HG02938 (cell line): ENCODE measurements at regions not wholly inside any gene's neighbourhood (a gene's known extent, or its start where the extent isn't known, plus 50 kb on each side); places are given as distances from the start of the nearest gene placed in this dataset.

Experiments
- ATAC-seq: cut with Tn5 transposase; IDR thresholded peaks from one replicate; pipeline ENCODE4 v1.9.1; 2021; ENCODE audit warnings: mild to moderate bottlenecking, moderate library complexity; ENCODE audit not compliant: unreplicated experiment

- no peak for ATAC-seq
These were observed 598.2 kb upstream of the SYT4 start for GRCh38 chr18:43875511-43875910.

GRCh38 chr18:43876286-43876685 is 599.0 kb upstream of the SYT4 start:
- ATAC-seq = no peak

- no peak for ATAC-seq
These were observed 599.5 kb upstream of the SYT4 start for GRCh38 chr18:43876748-43877147.

DNA sequence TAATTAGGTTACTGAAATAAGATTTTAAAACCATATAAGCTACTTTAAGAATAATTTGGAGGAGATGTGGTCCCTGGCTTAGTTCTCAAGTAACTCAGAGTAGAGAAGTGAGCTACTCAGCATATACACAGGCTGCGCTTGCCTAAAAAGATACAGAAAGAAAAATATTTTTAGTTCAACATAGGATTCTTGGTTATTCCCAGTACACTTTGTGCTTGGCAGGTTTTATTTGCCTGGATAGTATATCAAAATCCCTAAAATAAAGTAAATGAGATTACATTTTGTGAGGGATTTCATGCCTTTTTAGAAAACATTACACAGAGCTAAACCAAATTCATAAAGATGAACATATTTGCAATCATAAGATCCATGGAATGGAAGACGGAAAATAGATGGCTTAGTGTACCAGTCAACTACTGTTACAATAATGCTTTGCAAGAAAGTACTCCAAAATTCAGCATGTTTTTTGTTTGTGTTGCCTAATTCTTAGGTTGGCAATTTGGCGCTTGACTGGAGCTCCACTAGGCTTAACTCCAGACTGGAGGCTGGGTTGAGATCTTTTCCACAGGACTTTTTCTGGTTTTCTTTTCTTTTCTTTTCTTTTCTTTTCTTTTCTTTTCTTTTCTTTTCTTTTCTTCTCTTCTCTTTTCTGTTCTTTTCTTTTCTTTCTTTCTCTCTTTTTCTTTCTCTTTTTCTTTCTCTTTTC is 600.5 kb upstream of the SYT4 start:
- no peak for ATAC-seq

DNA sequence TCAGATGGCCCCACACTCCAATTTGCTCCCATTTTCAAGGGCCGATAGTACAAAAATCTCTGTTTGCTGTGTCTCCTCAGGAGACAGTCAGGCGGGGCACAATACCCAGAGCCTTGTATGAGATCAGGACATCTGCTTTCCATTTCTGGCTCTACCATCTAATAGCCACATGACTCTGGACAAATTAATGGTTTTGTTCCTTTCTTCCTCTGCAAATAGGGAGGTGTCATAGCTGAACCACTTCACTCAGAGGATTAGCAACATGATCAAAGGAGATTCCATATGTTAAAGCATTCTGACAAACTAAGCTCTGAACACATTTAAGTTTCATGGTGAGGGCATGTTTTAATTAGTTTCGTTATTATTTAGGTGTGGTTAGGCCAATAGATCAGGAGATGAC is 602.1 kb upstream of the SYT4 start:
- no peak for ATAC-seq

DNA sequence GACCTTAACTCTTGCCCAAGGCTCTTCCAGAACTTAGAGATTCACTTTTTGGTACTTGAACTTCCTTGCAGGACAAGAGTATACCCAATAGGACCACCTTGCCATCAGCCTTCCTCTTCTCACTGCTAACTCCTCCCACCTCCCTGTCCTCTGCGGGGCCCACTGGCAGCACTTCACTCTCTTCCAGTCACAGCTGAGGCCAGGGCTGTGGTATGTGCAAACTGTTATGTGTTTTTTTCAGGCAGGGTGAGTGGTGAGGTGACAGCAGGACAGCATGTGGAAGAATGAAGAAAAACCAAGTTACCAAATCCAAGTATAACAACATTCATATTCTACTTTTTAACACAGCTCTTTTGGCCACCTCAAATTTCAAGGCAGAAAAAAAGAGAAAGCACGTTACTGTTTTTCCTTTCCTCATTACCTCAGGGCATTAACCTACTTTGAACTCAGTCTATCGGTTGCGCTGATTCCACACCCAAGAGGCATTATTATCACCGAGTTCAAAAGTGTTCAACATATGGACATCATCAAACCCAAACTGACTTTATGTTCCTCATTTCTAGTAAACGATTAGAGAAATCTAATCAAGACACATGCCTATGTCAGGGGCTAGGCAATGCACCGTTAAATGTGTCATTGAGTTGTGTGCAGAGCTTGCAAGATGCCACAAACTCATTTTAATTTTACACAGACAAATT is 605.2 kb upstream of the SYT4 start:
- ATAC-seq = no peak

- ATAC-seq = no peak
These were observed 606.6 kb upstream of the SYT4 start for GRCh38 chr18:43883886-43884285.

- no peak for ATAC-seq
These were observed 609.1 kb upstream of the SYT4 start for GRCh38 chr18:43886341-43886740.

DNA sequence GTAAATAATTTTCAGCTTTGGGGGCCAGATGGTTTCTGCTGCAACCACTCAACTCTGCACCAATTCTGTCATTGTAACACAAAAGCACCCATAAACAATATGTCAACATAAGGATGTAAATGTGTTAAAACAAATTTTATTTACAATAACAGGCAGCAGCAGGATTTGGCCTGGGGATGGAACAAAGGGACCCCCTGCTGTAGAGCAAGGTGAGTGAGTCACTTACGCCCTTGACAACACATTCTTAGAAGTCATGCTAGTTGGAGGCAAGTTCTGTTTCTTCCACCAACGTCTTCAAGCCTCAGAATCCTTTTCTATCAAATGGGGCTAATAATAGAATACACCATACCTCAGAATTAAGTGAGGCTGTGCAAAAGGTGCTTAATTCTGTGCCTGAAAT is 610.2 kb upstream of the SYT4 start:
- ATAC-seq = no peak

DNA sequence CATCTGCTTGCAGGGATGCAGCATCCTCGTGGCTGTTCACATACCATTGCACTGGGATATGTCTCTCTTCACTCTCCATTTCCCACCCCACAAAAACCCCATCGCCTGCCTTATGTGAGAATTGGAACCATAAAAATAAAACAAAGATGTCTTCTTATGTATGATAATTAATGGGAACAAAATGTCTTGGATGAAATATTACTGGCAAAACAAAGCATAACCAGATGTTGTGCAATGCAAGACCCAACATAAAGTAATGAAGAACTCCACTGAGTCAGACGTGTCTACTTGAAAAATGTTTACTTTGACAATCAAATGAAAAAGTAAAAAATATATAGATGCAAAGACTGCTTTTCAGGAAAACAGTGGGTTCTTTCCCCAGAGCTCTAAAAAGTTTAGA is 611.3 kb upstream of the SYT4 start:
- no peak for ATAC-seq

- ATAC-seq = no peak
These were observed 615.8 kb upstream of the SYT4 start for GRCh38 chr18:43893001-43893637.

DNA sequence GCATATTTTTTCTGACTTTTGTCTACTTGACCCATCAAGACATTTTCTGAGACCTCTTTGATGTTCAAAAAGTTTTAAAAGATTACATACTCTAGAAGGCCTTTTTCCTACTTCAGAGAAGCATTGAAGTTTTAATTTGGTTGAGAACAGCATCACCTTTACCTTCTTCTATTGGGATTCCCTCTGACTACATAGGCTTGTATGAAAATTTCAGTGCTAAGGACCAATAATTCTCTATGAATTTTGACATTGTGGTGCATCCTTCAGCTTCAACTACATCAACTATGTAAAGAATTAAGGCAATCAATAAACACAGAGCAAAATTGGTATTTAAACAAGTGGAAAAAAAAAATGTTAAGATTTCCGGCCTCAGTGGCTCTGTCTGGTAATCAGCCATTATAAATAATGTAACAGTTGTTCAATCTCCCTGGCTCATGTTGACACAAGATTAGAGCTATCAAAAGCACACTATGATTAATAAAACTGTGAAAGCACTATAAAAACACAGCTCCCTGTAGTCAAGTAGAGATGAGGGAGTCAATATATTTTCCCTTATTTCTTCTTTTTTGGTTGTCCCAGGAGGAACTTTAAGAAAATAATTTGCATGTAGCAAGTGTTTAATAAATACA is 627.0 kb upstream of the SYT4 start:
- no peak for ATAC-seq

DNA sequence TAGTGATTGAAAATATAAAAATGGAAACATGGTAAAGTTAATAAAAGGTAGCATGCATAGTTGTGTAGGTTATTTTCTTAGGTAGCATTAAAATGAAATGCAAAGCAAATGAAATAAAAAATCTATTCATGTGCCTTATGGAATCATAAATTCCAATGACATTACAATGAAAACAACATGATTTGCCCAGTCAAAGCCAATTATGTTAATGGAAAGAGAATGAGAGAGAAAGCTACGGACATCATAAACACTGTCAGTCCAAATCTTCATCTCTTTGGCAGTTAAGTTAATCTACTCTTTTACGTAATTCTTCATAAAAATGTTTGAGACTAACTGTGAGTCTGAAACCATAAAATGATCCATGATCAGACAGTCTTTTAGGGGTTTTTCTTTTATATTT is 636.7 kb upstream of the SYT4 start:
- no peak for ATAC-seq

GRCh38 chr18:43916984-43917383 is 639.7 kb upstream of the SYT4 start:
- no peak for ATAC-seq

- ATAC-seq = no peak
These were observed 640.2 kb upstream of the SYT4 start for GRCh38 chr18:43917520-43917919.

DNA sequence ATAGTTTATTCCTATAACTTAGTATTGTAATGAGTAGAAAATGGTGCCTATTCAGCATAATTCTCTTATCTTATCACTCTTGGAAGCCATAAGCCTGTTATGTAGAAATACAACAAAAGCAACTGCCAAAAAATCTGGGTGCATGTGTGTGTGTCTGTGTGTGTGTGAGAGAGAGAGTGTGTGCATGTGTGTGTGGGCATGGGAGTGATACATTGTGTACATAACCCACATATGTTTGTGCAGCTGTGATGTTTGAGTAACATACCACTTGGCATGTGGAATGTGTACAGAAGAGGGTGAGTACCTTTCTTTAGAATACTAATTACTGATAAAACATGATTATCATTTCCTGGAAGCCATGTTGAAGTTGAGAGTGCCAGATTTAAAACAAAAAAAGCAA is 642.3 kb upstream of the SYT4 start:
- ATAC-seq = no peak

DNA sequence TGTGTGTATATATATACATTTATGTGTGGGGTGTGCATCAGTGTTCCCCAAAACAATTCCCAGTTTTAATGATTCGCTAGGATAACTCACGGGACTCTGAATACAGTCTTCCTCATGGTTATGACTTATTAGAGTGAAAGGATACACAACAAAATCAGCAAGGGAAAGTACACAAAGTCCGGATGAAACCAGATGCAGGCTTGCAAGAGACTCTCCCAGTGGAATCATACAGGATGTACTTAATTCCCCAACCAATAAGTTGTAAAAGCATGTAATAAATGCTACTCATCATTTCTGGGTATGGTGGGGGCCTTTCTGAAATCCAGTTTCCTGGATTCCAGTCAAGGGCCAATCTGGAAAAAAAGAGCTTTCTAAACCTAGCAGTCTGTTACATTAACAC is 654.1 kb upstream of the SYT4 start:
- ATAC-seq = no peak

DNA sequence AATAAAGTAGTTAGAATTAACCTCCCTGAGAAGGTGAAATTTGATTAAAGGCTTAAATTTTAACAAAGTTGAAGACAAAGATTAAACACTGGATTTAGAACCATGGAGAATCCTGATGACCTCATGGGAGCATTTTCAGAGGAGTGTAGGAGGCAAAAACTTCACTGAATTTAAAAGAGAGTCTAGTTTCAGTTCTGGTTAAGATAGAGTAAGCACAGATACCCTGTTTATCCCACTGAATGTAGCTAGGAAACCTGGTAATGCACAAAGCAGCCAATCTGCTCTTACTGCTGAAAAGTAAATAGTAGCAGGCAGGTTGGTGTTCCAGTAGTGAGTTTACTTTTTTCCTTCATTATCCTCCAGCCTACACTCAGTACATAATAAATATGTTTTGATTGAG is 654.9 kb upstream of the SYT4 start:
- ATAC-seq = no peak

- ATAC-seq = no peak
These were observed 655.9 kb upstream of the SYT4 start for GRCh38 chr18:43933177-43933576.

DNA sequence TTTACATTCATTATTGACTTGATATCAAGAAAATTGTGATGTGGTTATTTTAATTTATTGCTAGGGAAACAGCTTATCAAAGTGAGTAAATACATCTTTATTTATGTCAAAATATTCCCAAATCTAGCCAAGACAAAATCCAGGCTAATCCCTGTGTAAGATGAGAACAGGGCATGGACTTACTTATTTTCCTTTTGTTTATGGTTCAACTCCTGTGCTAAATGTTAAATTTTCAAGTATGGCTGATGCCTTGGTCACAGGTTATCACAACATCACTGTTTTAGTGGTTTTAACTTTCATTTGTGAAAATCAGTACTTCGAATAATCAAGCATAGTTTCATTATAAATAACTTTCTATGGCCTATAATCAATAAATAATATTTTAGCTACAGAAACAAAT is 657.0 kb upstream of the SYT4 start:
- no peak for ATAC-seq

DNA sequence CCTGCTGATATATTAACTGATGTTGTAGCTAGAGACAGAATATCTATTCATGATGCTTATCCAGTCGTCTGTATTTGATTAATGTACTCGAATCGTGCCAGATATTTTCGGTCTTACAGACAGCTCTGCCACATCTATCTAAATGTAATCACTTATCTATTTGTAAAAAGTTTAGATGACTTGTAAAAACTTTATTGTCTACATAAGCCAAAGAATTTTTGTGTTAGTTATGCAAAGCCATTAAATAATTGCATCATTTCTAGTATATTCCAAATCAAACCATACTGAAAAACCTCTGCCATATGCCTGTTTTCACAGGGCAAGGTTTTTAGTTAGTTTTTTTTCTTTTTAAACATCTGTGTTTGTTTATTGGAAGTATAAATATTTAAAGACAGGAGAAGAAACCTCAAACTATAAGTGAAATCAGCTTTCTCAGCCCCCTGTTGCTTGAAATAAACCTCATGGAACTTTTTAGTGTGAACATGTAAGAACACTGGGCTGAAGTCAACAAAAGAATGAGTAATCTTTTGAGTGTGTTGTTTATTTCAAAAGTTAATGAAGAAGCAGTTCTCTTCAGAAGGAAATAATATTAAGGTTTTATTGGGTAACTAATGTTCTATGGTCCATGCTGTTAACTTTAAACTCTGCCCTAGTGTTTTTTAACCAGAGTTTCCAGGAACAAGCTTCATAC is 657.6 kb upstream of the SYT4 start:
- no peak for ATAC-seq
